Fibroblast of villous mesenchyme (primary cell): ENCODE measurements at regions not wholly inside any gene's neighbourhood (a gene's known extent, or its start where the extent isn't known, plus 50 kb on each side); places are given as distances from the start of the nearest gene placed in this dataset.

Source experiments
- DNase-seq: peaks from one replicate; pipeline ENCODE4 v3.0.0-alpha.2; 2010; ENCODE audit warnings: low read depth
- H3K4me3 ChIP-seq: 2 replicates; pipeline ENCODE4 v1.5.1; 2011; ENCODE audit warnings: low read depth, mild to moderate bottlenecking, low read length
- TF ChIP-seq, protein P1 (sequence below): IDR thresholded peaks from 2 replicates; pipeline ENCODE4 v1.5.1; 2012; ENCODE audit warnings: low read depth, mild to moderate bottlenecking, low read length; ENCODE audit not compliant: insufficient read depth

- peak; percentile 27 for DNase-seq
- TF ChIP-seq, protein P1, sequence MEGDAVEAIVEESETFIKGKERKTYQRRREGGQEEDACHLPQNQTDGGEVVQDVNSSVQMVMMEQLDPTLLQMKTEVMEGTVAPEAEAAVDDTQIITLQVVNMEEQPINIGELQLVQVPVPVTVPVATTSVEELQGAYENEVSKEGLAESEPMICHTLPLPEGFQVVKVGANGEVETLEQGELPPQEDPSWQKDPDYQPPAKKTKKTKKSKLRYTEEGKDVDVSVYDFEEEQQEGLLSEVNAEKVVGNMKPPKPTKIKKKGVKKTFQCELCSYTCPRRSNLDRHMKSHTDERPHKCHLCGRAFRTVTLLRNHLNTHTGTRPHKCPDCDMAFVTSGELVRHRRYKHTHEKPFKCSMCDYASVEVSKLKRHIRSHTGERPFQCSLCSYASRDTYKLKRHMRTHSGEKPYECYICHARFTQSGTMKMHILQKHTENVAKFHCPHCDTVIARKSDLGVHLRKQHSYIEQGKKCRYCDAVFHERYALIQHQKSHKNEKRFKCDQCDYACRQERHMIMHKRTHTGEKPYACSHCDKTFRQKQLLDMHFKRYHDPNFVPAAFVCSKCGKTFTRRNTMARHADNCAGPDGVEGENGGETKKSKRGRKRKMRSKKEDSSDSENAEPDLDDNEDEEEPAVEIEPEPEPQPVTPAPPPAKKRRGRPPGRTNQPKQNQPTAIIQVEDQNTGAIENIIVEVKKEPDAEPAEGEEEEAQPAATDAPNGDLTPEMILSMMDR = no peak
- H3K4me3 ChIP-seq = no peak overlapping the region
Observed at GRCh38 chr5:142378737-142379634, 54.2 kb upstream of the SPRY4 start.

DNA sequence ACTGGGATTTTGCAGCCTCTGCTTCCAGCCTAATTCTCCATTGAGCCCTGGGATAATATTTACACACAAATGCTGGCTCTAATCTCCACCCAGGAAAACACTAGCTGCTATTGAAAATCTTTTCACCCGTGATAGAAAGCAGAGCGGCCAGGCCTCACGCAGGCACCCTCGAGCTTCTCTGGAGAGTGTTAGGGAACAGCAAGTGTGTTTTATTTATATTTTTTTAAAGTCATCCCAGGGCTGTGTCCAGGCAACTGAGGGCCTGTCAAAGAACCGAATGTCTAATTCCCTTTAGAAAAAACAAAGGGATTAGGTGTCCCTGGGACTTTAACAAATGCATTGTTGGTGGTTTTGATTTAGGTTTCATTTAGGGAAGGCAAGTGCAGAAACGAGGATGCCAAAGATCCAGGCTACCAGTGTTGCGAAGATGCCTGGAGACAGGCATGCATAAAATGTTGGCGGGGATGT lies 51.2 kb upstream of the SPRY4 start:
- peak; percentile 59 for DNase-seq
- TF ChIP-seq, protein P1 = no peak
- H3K4me3 ChIP-seq = no peak overlapping the region
